IMR-90 (cell line): ENCODE measurements at regions not wholly inside any gene's neighbourhood (a gene's known extent, or its start where the extent isn't known, plus 50 kb on each side); places are given as distances from the start of the nearest gene placed in this dataset.

Experiments used
- ATAC-seq: fragments of 200-7000 bp; cut with Tn5 transposase; 2 replicates; pipeline ENCODE4 v1.9.1; 2020; ENCODE audit warnings: low read depth, mild to moderate bottlenecking, moderate library complexity
- BruUV-seq: library from RNA; stranded (reverse); fragments of 400-500 nt; replicated peaks from 2 replicates; lab custom pipeline; 2021; lab: Mats Ljungman, UMichigan
- CTCF ChIA-PET: fragments of 300-600 bp; formaldehyde crosslinking; extraction: SDS; loops from one replicate; lab custom pipeline; 2021; ENCODE audit warnings: antibody characterized with exemption; lab: Yijun Ruan, JAX
- POLR2A ChIA-PET: fragments of 300-600 bp; sonication (Branson Sonifier 250); formaldehyde crosslinking; loops from one replicate; lab custom pipeline; 2022; ENCODE audit warnings: antibody characterized with exemption; ENCODE audit not compliant: unreplicated experiment; lab: Charles Lee
- DNase-seq: peaks from one replicate; pipeline ENCODE4 v3.0.0; 2013
- H2AFZ ChIP-seq: replicated peaks from 2 replicates; pipeline ENCODE3; 2013; ENCODE audit warnings: low read length, mild to moderate bottlenecking; ENCODE audit not compliant: poor library complexity
- H2AK5ac ChIP-seq: 2 replicates; pipeline ENCODE4 v1.6.1; 2013; ENCODE audit warnings: low read depth, low read length, inconsistent platforms
- H2AK9ac ChIP-seq: replicated peaks from 2 replicates; pipeline ENCODE3; 2013; ENCODE audit warnings: mild to moderate bottlenecking, low read depth, low read length, moderate library complexity; ENCODE audit not compliant: poor library complexity
- H2BK120ac ChIP-seq: 2 replicates; pipeline ENCODE4 v1.6.1; 2013; ENCODE audit warnings: low read depth, low read length, inconsistent platforms
- H2BK15ac ChIP-seq: 3 replicates; pipeline ENCODE4 v1.6.1; 2013; ENCODE audit warnings: low read depth, low read length, inconsistent platforms
- H2BK20ac ChIP-seq: 2 replicates; pipeline ENCODE4 v1.6.1; 2013; ENCODE audit warnings: low read depth, mild to moderate bottlenecking, inconsistent platforms, low read length, moderate library complexity
- H2BK5ac ChIP-seq: 2 replicates; pipeline ENCODE4 v1.6.1; 2013; ENCODE audit warnings: mild to moderate bottlenecking, low read depth, low read length, inconsistent platforms; ENCODE audit not compliant: poor library complexity, severe bottlenecking
- H3K14ac ChIP-seq: replicated peaks from 2 replicates; pipeline ENCODE4 v1.6.1; 2013; ENCODE audit warnings: low read depth, low read length, inconsistent platforms
- H3K18ac ChIP-seq: 2 replicates; pipeline ENCODE4 v1.6.1; 2013; ENCODE audit warnings: low read depth, low read length, control low read depth
- H3K23ac ChIP-seq: 2 replicates; pipeline ENCODE4 v1.6.1; 2013; ENCODE audit warnings: low read depth, low read length, inconsistent platforms
- H3K27ac ChIP-seq: 2 replicates; pipeline ENCODE4 v1.5.1; 2013; ENCODE audit warnings: mild to moderate bottlenecking, control low read depth, low read length; ENCODE audit not compliant: insufficient read depth
- H3K27me3 ChIP-seq: 2 replicates; pipeline ENCODE4 v1.6.1; 2013; ENCODE audit warnings: low read length; ENCODE audit not compliant: control insufficient read depth, insufficient read depth
- H3K36me3 ChIP-seq: 2 replicates; pipeline ENCODE4 v1.6.1; 2013; ENCODE audit warnings: low read length, mixed read lengths; ENCODE audit not compliant: control insufficient read depth, insufficient read depth
- H3K4ac ChIP-seq: 2 replicates; pipeline ENCODE4 v1.6.1; 2013; ENCODE audit warnings: low read depth, low read length, inconsistent platforms
- H3K4me1 ChIP-seq: 2 replicates; pipeline ENCODE4 v1.6.1; 2013; ENCODE audit warnings: low read length, mixed read lengths; ENCODE audit not compliant: control insufficient read depth, insufficient read depth
- H3K4me2 ChIP-seq: 2 replicates; pipeline ENCODE4 v1.6.1; 2013; ENCODE audit warnings: low read depth, mild to moderate bottlenecking, control low read depth, low read length, moderate library complexity
- H3K4me3 ChIP-seq: 2 replicates; pipeline ENCODE4 v1.5.1; 2013; ENCODE audit warnings: low read depth, mild to moderate bottlenecking, control low read depth, low read length, moderate library complexity; ENCODE audit not compliant: insufficient read depth
- H3K56ac ChIP-seq: 2 replicates; pipeline ENCODE4 v1.6.1; 2013; ENCODE audit warnings: low read length, inconsistent platforms; ENCODE audit not compliant: insufficient read depth; ENCODE audit errors: extremely low read depth
- H3K79me1 ChIP-seq, 2 experiments: 2 replicates each; pipeline ENCODE4 v1.6.1; 2013; ENCODE audit warnings: low read length in 2 of 2, inconsistent platforms in 1 of 2, low read depth in 1 of 2
- H3K9ac ChIP-seq: 2 replicates; pipeline ENCODE4 v1.6.1; 2013; ENCODE audit warnings: low read depth, low read length, control low read depth
- H3K9me1 ChIP-seq: 2 replicates; pipeline ENCODE4 v1.6.1; 2013; ENCODE audit warnings: low read length, inconsistent platforms; ENCODE audit not compliant: insufficient read depth
- H3K9me3 ChIP-seq: 2 replicates; pipeline ENCODE4 v1.6.1; 2013; ENCODE audit warnings: low read length; ENCODE audit not compliant: control insufficient read depth, insufficient read depth
- H4K20me1 ChIP-seq: 2 replicates; pipeline ENCODE4 v1.6.1; 2013; ENCODE audit warnings: low read length, inconsistent platforms; ENCODE audit not compliant: insufficient read depth
- H4K5ac ChIP-seq: 2 replicates; pipeline ENCODE4 v1.6.1; 2013; ENCODE audit warnings: mild to moderate bottlenecking, low read depth, low read length, control low read depth
- H4K8ac ChIP-seq, 2 experiments: 2 replicates each; pipeline ENCODE4 v1.6.1; 2013; ENCODE audit warnings: low read depth in 2 of 2, low read length in 2 of 2, control low read depth in 1 of 2, inconsistent platforms in 1 of 2
- H4K91ac ChIP-seq: 2 replicates; pipeline ENCODE4 v1.6.1; 2013; ENCODE audit warnings: low read depth, low read length, inconsistent platforms; ENCODE audit not compliant: insufficient read depth
- BHLHE40 ChIP-seq: fragments of 150-350 bp; IDR thresholded peaks from 2 replicates; pipeline ENCODE4 v1.6.1; 2016; ENCODE audit warnings: mild to moderate bottlenecking, low read depth, low read length
- CEBPB ChIP-seq: IDR thresholded peaks from 2 replicates; pipeline ENCODE4 v1.6.1; 2012; ENCODE audit warnings: low read depth, low read length, improper control_type of control experiment
- CHD1 ChIP-seq: IDR thresholded peaks from 2 replicates; pipeline ENCODE4 v1.6.1; 2012; ENCODE audit warnings: low read depth, low read length, improper control_type of control experiment
- CTCF ChIP-seq: conservative IDR thresholded peaks from 2 replicates; pipeline ENCODE4 v1.5.1; 2012; ENCODE audit warnings: mild to moderate bottlenecking, low read depth, low read length, improper control_type of control experiment
- FOS ChIP-seq: fragments of 150-350 bp; IDR thresholded peaks from 2 replicates; pipeline ENCODE4 v1.6.1; 2016; ENCODE audit warnings: low read depth, low read length
- MAFK ChIP-seq: IDR thresholded peaks from 2 replicates; pipeline ENCODE4 v1.6.1; 2012; ENCODE audit warnings: low read depth, low read length, improper control_type of control experiment
- MAZ ChIP-seq: IDR thresholded peaks from 2 replicates; pipeline ENCODE4 v1.6.1; 2012; ENCODE audit warnings: low read depth, mild to moderate bottlenecking, low read length, improper control_type of control experiment, moderate library complexity, borderline replicate concordance
- MXI1 ChIP-seq: IDR thresholded peaks from 2 replicates; pipeline ENCODE4 v1.6.1; 2012; ENCODE audit warnings: low read depth, mild to moderate bottlenecking, low read length, moderate library complexity, borderline replicate concordance
- NFE2L2 ChIP-seq: fragments of 150-350 bp; IDR thresholded peaks from 2 replicates; pipeline ENCODE4 v1.6.1; 2016; ENCODE audit warnings: low read depth, mild to moderate bottlenecking, low read length
- POLR2A ChIP-seq: IDR thresholded peaks from 2 replicates; pipeline ENCODE4 v1.6.1; 2012; ENCODE audit warnings: mild to moderate bottlenecking, low read depth, low read length
- RAD21 ChIP-seq: IDR thresholded peaks from 2 replicates; pipeline ENCODE4 v1.6.1; 2012; ENCODE audit warnings: low read length, improper control_type of control experiment
- RCOR1 ChIP-seq: IDR thresholded peaks from 2 replicates; pipeline ENCODE4 v1.6.1; 2012; ENCODE audit warnings: mild to moderate bottlenecking, low read length, improper control_type of control experiment; ENCODE audit not compliant: insufficient replicate concordance
- RFX5 ChIP-seq: IDR thresholded peaks from 2 replicates; pipeline ENCODE4 v1.8.0; 2012; ENCODE audit warnings: low read depth, mild to moderate bottlenecking, low read length, moderate library complexity
- SMC3 ChIP-seq: fragments of 150-350 bp; IDR thresholded peaks from 2 replicates; pipeline ENCODE4 v1.6.1; 2016; ENCODE audit warnings: low read depth, mild to moderate bottlenecking, antibody characterized with exemption, low read length, moderate library complexity
- whole genome bisulfite sequencing, 2 experiments: methylation state at CpG; one replicate each; pipeline versions ENCODE4 v1.1.5 to v1.1.7; 2013; ENCODE audit warnings: missing lambda C conversion rate in 2 of 2; ENCODE audit not compliant: insufficient read length in 1 of 2; ENCODE audit errors: extremely low coverage in 2 of 2; 5-methylcytosine and 5-hydroxymethylcytosine counted together
- dilution Hi-C: fragments of 300-500 bp; cut with HindIII; formaldehyde crosslinking; loops from one replicate; pipeline ENCODE4 v1.14.3; 2018; ENCODE audit warnings: low sequenced_read_pairs; ENCODE audit not compliant: unreplicated experiment
- in situ Hi-C: fragments of 300-500 bp; cut with MboI; formaldehyde crosslinking; loops from 3 replicates; pipeline ENCODE4 v1.14.3; 2019; ENCODE audit warnings: low sequenced_read_pairs, inconsistent platforms, mixed read lengths
- intact Hi-C: fragments of 100-400 bp; cut with micrococcal nuclease; formaldehyde crosslinking; loops from 2 replicates; pipeline ENCODE4 v1.10.0; 2022
- TF ChIP-seq, protein P1 (sequence below): fragments of 150-350 bp; IDR thresholded peaks from 2 replicates; pipeline ENCODE4 v1.6.1; 2017; ENCODE audit warnings: mild to moderate bottlenecking, antibody characterized with exemption, low read length, low read depth
- TF ChIP-seq, protein P2 (sequence below): fragments of 150-350 bp; IDR thresholded peaks from 2 replicates; pipeline ENCODE4 v1.6.1; 2016; ENCODE audit warnings: low read depth, mild to moderate bottlenecking, low read length, moderate library complexity, borderline replicate concordance

DNA sequence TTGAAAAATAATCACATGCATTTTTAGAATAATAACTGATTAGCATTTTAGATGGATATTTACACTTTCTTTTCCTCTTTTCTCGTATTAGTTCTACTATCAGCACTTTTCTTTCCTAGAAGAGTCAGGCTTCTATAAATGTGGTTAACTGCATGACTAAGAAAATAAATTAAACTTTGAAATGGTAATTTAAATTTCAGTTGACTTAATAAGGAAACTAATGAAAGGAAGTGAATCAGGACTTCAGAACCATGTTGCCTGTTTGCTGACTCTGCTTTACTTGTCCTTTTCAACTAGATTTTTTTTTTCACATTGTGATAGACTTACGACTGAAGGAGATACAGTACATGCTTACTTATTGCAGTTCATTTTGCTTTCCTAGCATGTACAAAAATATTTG lies 1258.2 kb upstream of the EYS start:
- Histone ChIP-seq H3K4me1 (no peaks in the 10 kb centered on the region), H3K79me1 (no peaks in the 10 kb centered on the region), H3K4ac (no peak overlapping the region), H3K9me3 (no peaks in the 10 kb centered on the region), H3K4me2 (no peak overlapping the region), H3K27ac (no peak overlapping the region), H2AK5ac (no peak overlapping the region), H3K4me3 (no peak overlapping the region), H2BK120ac (no peak overlapping the region), H3K9me1 (no peaks in the 10 kb centered on the region), H2AFZ (no peak overlapping the region), H2BK20ac (no peak overlapping the region), H2BK5ac (no peak overlapping the region), H3K18ac (no peak overlapping the region), H2AK9ac (no peak overlapping the region), H3K9ac (no peak overlapping the region), H2BK15ac (no peak overlapping the region), H4K8ac (no peak overlapping the region), H3K27me3 (no peaks in the 10 kb centered on the region), H3K56ac (no peak overlapping the region), H4K91ac (no peak overlapping the region), H3K14ac (no peak overlapping the region), H3K36me3 (no peaks in the 10 kb centered on the region), H4K20me1 (no peaks in the 10 kb centered on the region), H3K23ac (no peak overlapping the region), H4K5ac (no peak overlapping the region)
- dilution Hi-C loops (no loop called here), in situ Hi-C loops (no loop called here), intact Hi-C loops (no loop called here)
- WGBS, 2 experiments = no CpG with 5 or more reads among the region's 2 CpGs
- ChIA-PET POLR2A (no interaction called here), CTCF (no interaction called here)
- DNase-seq (no peak), ATAC-seq (no peak)
- BruUV-seq = no TSS peak
- TF ChIP-seq BHLHE40 (no peak), NFE2L2 (no peak), MAZ (no peak), CTCF (no peak), MAFK (no peak), RFX5 (no peak), CEBPB (no peak), MXI1 (no peak), SMC3 (no peak), RCOR1 (no peak), CHD1 (no peak), POLR2A (no peak), RAD21 (no peak), FOS (no peak)
- TF ChIP-seq, protein P1, sequence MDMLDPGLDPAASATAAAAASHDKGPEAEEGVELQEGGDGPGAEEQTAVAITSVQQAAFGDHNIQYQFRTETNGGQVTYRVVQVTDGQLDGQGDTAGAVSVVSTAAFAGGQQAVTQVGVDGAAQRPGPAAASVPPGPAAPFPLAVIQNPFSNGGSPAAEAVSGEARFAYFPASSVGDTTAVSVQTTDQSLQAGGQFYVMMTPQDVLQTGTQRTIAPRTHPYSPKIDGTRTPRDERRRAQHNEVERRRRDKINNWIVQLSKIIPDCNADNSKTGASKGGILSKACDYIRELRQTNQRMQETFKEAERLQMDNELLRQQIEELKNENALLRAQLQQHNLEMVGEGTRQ = no peak
- TF ChIP-seq, protein P2, sequence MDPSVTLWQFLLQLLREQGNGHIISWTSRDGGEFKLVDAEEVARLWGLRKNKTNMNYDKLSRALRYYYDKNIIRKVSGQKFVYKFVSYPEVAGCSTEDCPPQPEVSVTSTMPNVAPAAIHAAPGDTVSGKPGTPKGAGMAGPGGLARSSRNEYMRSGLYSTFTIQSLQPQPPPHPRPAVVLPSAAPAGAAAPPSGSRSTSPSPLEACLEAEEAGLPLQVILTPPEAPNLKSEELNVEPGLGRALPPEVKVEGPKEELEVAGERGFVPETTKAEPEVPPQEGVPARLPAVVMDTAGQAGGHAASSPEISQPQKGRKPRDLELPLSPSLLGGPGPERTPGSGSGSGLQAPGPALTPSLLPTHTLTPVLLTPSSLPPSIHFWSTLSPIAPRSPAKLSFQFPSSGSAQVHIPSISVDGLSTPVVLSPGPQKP = no peak
